Vagina (tissue), 2 donors: ENCODE measurements at regions not wholly inside any gene's neighbourhood (a gene's known extent, or its start where the extent isn't known, plus 50 kb on each side); places are given as distances from the start of the nearest gene placed in this dataset.

Experiments
- POLR2A ChIP-seq, 2 donors: fragments of 450-650 bp; IDR thresholded peaks; one replicate each; pipeline ENCODE4 v1.6.1; 2017; ENCODE audit warnings: antibody characterized with exemption in 2 of 2, mild to moderate bottlenecking in 2 of 2, moderate library complexity in 2 of 2
- POLR2AphosphoS5 ChIP-seq, 2 donors: sonication (generic); formaldehyde crosslinking; IDR thresholded peaks; one replicate each; pipeline ENCODE4 v1.9.0; 2017; ENCODE audit warnings: antibody characterized with exemption in 2 of 2, mild to moderate bottlenecking in 2 of 2, low read depth in 1 of 2; ENCODE audit not compliant: insufficient read depth in 1 of 2
- TF ChIP-seq, protein P1 (sequence below), 3 experiments: fragments of 450-650 bp in 2 of 3; fragments of 200-600 bp in 1 of 3; sonication (generic) in 1 of 3; IDR thresholded peaks; one replicate each; pipeline ENCODE4 v1.5.1; 2017 to 2019; ENCODE audit warnings: antibody characterized with exemption in 3 of 3, mild to moderate bottlenecking in 2 of 3, moderate library complexity in 2 of 3

DNA sequence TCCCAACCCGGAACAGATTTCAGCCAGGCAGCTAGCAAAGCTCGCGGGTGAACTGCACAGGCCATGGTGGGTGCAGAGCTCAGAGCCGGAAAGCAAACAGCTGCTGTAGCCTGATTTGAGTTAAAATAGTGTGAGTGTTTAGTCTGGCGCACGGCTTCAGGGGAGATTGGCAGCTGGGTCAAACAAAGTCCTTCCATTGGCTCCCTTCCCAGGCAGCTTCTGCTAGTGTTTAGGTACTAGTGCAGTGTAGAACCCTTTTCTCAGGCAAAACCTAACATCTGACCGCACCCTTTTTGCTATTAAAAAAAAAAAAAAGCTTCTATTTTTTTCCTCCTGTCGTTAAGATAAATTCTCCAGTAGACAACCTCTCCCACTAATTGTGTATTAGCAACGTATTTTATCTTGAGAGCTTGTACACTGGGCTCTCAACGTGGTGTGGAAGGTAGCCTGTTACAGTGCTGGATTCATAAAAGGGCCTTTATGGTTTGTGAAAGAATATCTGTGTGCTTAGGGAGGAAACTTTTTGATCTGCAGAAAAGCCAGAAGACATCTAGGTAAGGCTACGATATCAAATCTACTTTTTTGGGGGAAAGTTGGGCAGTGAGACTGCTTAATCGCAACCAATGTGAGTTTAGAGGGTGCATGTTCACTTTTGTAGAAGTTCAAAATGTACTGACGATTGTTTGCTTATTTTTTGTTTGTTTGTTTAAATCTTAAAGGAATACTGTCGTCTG, 689.6 kb downstream of the USP25 start:
- TF ChIP-seq, protein P1, sequence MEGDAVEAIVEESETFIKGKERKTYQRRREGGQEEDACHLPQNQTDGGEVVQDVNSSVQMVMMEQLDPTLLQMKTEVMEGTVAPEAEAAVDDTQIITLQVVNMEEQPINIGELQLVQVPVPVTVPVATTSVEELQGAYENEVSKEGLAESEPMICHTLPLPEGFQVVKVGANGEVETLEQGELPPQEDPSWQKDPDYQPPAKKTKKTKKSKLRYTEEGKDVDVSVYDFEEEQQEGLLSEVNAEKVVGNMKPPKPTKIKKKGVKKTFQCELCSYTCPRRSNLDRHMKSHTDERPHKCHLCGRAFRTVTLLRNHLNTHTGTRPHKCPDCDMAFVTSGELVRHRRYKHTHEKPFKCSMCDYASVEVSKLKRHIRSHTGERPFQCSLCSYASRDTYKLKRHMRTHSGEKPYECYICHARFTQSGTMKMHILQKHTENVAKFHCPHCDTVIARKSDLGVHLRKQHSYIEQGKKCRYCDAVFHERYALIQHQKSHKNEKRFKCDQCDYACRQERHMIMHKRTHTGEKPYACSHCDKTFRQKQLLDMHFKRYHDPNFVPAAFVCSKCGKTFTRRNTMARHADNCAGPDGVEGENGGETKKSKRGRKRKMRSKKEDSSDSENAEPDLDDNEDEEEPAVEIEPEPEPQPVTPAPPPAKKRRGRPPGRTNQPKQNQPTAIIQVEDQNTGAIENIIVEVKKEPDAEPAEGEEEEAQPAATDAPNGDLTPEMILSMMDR (IDR thresholded peaks at IDR 0.05), result no peak
- no peak for TF ChIP-seq POLR2A (IDR thresholded peaks at IDR 0.05)
- TF ChIP-seq POLR2AphosphoS5 (IDR thresholded peaks at IDR 0.05; ENCODE audit: insufficient read depth in 1 of 2, low read depth in 1 of 2), result peak in 1 of 2 donors; percentile 46
